NCI-H1417 (cell line): ENCODE measurements at regions not wholly inside any gene's neighbourhood (a gene's known extent, or its start where the extent isn't known, plus 50 kb on each side); places are given as distances from the start of the nearest gene placed in this dataset.

Experiments used
- DNase-seq, 3 experiments: peaks; one replicate each; lab custom pipeline; 2025; lab: John Stamatoyannopoulos, UW

- DNase-seq: no peak
Observed at GRCh38 chr12:78792052-78792698, 72.4 kb upstream of the SYT1 start.

DNA sequence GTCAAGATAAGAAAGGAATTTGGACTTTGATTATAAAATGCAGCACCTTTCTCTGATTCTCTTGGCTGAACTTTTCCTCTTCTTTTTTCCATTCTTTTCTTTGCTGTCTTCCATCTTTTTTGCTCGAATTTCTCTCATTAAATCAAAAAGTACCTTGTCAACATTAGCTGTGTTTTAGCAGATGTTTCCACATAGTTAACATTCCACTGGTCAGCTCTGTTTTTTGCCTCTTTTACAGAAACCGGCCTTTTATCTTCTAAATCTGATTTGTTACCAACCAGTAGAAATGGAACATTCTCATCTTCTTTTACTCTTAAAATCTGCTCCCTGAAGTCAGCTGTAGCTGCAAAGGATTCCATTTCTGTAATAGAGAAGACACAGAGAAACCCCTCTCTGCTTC, 71.1 kb upstream of the SYT1 start:
- DNase-seq: no peak

DNA sequence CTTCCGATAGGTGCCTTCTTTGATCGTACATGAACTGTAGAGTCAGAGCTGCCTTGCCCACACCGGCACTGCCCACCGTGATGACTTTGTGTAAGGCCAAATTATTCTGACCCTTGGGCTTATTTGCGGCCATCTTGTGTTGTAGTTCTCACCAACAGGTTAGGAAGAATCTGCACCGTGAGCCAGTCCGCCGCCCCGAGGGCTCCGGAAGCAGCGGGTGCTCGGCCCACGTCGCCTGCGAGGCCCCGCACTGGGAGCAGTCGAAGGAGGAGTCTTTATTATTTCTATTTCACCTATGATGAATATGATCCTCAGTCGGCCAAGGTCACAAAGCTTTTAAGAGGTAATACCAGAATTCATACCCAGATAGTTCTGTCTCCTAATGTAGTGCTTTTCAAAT, 70.6 kb upstream of the SYT1 start:
- DNase-seq: no peak

DNA sequence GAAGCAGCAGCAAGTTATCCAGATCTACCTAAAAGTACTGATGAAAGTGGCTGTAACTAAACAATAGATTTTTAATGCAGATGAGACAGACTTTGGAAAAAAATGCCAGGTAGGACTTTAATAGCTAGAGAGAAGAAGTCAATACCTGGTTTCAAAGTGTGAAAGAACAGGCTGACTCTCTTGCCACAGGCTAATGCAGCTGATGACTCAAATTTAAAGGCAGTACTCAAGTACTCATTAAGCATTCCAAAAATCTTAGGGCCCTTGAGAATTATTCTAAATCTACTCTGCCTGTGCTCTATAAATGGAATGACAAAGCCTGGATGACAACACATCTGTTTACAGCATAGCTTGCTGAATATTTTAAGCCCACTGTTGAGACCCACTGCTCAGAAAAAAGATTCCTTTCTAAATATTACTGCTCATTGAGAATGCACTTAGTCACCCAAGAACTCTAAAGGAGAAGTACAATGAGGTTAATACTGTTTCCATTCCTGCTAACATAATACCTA, 68.6 kb upstream of the SYT1 start:
- DNase-seq: no peak

DNA sequence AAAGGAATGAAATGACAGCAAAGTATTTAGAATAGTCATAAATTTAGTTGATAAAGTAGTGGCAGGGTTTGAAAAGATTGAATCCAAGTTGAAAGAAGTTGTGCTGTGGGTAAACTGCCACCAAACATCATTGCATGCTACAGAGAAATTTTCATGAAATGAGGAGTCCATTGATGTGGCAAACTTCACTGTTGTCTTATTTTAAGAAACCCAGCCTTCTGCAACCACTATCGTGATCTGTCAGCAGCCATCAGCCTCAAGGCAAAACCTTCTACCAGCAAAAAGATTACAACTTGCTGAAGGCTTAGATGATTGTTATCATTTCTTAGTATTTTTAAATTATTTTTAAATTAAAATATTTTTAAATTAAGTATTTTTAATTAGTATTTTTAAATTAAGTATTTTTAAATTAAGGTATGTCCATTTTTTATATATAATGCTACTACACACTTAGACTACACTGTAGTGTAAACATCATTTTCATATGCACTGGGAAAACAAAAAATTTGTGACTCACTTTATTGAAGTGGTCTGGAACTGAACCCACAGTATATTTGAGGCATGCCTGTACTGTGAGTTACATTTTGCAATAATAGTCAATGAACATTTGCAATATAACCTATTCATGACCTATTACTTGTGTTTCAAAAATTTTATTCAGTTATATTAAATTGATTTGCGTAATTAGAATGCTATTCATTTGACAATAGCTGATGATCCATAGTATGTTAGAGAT, 67.2 kb upstream of the SYT1 start:
- DNase-seq: no peak

- DNase-seq: peak in 1 of 3 experiments; percentile 28
Observed at GRCh38 chr12:78799649-78800048, 64.9 kb upstream of the SYT1 start.

GRCh38 chr12:78802593-78802992, 62.0 kb upstream of the SYT1 start:
- DNase-seq: no peak

- no peak for DNase-seq
Observed at GRCh38 chr12:78804262-78804661, 60.3 kb upstream of the SYT1 start.
